ENCODE measurements at regions not wholly inside any gene's neighbourhood (a gene's known extent, or its start where the extent isn't known, plus 50 kb on each side); places are given as distances from the start of the nearest gene placed in this dataset.

DNA sequence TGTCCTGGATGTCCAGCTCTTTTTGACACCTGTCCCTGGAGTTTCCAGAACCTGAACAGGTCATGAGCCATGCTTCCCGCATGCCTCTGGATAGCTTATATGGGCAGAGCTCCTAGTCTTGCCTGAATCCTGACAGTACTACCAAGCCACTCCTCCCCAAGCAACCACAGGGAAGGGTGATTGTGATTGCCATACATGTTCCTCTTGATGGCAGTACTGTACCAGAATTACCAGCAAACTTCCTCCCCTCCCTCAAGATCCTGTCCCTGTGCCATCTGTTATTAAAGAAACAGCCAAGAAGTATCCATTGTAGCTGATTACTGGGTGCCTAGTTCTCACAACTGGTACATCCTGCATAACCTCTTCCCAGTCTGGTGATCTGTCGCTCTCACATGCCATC is 264.3 kb upstream of the AGTR2 start:
- FAIRE-seq, result no peak
- dilution Hi-C loops (cut with MboI; ENCODE audit: extremely low pct_ligation_motif_present, low sequenced_read_pairs), result no loop called here
- no peaks in the 10 kb centered on the region for H3K4me1 ChIP-seq (ENCODE audit: control insufficient read depth, extremely low read depth, insufficient read depth, low read length)
- no peak for TF ChIP-seq EZH2 (IDR thresholded peaks at IDR 0.05; ENCODE audit: low read length)
- TF ChIP-seq, protein P1, sequence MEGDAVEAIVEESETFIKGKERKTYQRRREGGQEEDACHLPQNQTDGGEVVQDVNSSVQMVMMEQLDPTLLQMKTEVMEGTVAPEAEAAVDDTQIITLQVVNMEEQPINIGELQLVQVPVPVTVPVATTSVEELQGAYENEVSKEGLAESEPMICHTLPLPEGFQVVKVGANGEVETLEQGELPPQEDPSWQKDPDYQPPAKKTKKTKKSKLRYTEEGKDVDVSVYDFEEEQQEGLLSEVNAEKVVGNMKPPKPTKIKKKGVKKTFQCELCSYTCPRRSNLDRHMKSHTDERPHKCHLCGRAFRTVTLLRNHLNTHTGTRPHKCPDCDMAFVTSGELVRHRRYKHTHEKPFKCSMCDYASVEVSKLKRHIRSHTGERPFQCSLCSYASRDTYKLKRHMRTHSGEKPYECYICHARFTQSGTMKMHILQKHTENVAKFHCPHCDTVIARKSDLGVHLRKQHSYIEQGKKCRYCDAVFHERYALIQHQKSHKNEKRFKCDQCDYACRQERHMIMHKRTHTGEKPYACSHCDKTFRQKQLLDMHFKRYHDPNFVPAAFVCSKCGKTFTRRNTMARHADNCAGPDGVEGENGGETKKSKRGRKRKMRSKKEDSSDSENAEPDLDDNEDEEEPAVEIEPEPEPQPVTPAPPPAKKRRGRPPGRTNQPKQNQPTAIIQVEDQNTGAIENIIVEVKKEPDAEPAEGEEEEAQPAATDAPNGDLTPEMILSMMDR (optimal IDR thresholded peaks at IDR 0.05 in 1 of 3, IDR thresholded peaks at IDR 0.05 in 1 of 3, conservative IDR thresholded peaks at IDR 0.05 in 1 of 3; ENCODE audit: extremely low read depth in 1 of 3, insufficient read depth in 2 of 3, low read length in 3 of 3), result no peak
- no peaks in the 10 kb centered on the region for H3K36me3 ChIP-seq (ENCODE audit: control insufficient read depth in 2 of 2, extremely low read depth in 1 of 2, insufficient read depth in 2 of 2, low read length in 2 of 2)
- no peaks in the 10 kb centered on the region for H3K9me1 ChIP-seq (ENCODE audit: control insufficient read depth, extremely low read depth, insufficient read depth, low read length)
- DNase-seq (ENCODE audit: low read depth, low spot score), result no peak
- H4K20me1 ChIP-seq (ENCODE audit: control insufficient read depth, extremely low read depth, insufficient read depth, low read length), result no peaks in the 10 kb centered on the region
- H3K4me2 ChIP-seq (ENCODE audit: control insufficient read depth, extremely low read depth, insufficient read depth, low read depth, low read length), result no peak overlapping the region
- no peak overlapping the region for H3K9ac ChIP-seq (ENCODE audit: control insufficient read depth, extremely low read depth, insufficient read depth, low read length)
- H3K79me2 ChIP-seq (ENCODE audit: control insufficient read depth, insufficient read depth, low read length), result no peaks in the 10 kb centered on the region
- H2AFZ ChIP-seq (ENCODE audit: control insufficient read depth, low read length), result no peak overlapping the region
- H3K27me3 ChIP-seq (ENCODE audit: control insufficient read depth, extremely low read depth, insufficient read depth, low read length), result peaks cover 13% of the 10 kb centered on the region
- no peak overlapping the region for H3K27ac ChIP-seq (ENCODE audit: control insufficient read depth, insufficient read depth, low read length)
- H3K4me3 ChIP-seq (ENCODE audit: control insufficient read depth in 2 of 3, extremely low read depth in 1 of 3, insufficient read depth in 2 of 3, low read depth in 1 of 3, low read length in 3 of 3), result no peak overlapping the region
- peaks cover 3% of the 10 kb centered on the region for H3K9me3 ChIP-seq (ENCODE audit: control insufficient read depth, low read depth, low read length)

DNA sequence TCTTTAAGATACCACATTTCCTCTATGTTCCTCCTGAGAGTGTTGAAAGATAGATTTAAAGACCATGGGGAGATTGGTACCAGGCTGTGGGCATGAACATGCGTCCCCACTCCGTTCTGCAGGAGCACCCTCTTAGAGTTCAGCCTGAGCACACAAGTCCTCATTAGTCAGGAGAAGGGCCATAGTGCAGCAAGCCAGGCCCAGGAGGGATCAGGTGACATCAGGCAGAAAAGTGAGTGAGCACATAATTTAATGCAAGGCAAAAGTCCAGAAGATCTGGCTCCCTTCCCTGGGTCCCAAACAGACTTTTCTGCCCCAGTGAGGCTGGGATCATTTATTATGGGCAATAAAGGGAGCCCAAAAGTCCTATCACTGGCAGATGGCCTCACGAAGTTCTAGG is 263.7 kb upstream of the AGTR2 start:
- no peaks in the 10 kb centered on the region for H4K20me1 ChIP-seq (ENCODE audit: control insufficient read depth, extremely low read depth, insufficient read depth, low read length)
- no peak overlapping the region for H3K27ac ChIP-seq (ENCODE audit: control insufficient read depth, insufficient read depth, low read length)
- peaks cover 3% of the 10 kb centered on the region for H3K9me3 ChIP-seq (ENCODE audit: control insufficient read depth, low read depth, low read length)
- no peak overlapping the region for H3K4me2 ChIP-seq (ENCODE audit: control insufficient read depth, extremely low read depth, insufficient read depth, low read depth, low read length)
- no peaks in the 10 kb centered on the region for H3K9me1 ChIP-seq (ENCODE audit: control insufficient read depth, extremely low read depth, insufficient read depth, low read length)
- H3K27me3 ChIP-seq (ENCODE audit: control insufficient read depth, extremely low read depth, insufficient read depth, low read length), result peaks cover 13% of the 10 kb centered on the region
- TF ChIP-seq, protein P1 (optimal IDR thresholded peaks at IDR 0.05 in 1 of 3, IDR thresholded peaks at IDR 0.05 in 1 of 3, conservative IDR thresholded peaks at IDR 0.05 in 1 of 3; ENCODE audit: extremely low read depth in 1 of 3, insufficient read depth in 2 of 3, low read length in 3 of 3), result no peak
- TF ChIP-seq EZH2 (IDR thresholded peaks at IDR 0.05; ENCODE audit: low read length), result no peak
- no peak overlapping the region for H2AFZ ChIP-seq (ENCODE audit: control insufficient read depth, low read length)
- H3K4me1 ChIP-seq (ENCODE audit: control insufficient read depth, extremely low read depth, insufficient read depth, low read length), result no peaks in the 10 kb centered on the region
- FAIRE-seq, result no peak
- H3K4me3 ChIP-seq (ENCODE audit: control insufficient read depth in 2 of 3, extremely low read depth in 1 of 3, insufficient read depth in 2 of 3, low read depth in 1 of 3, low read length in 3 of 3), result no peak overlapping the region
- no peaks in the 10 kb centered on the region for H3K36me3 ChIP-seq (ENCODE audit: control insufficient read depth in 2 of 2, extremely low read depth in 1 of 2, insufficient read depth in 2 of 2, low read length in 2 of 2)
- H3K79me2 ChIP-seq (ENCODE audit: control insufficient read depth, insufficient read depth, low read length), result peaks cover under 1% of the 10 kb centered on the region
- no peak for DNase-seq (ENCODE audit: low read depth, low spot score)
- H3K9ac ChIP-seq (ENCODE audit: control insufficient read depth, extremely low read depth, insufficient read depth, low read length), result no peak overlapping the region
- dilution Hi-C loops (cut with MboI; ENCODE audit: extremely low pct_ligation_motif_present, low sequenced_read_pairs), result no loop called here
